Muscle of back (tissue), 3 donors: ENCODE measurements at regions not wholly inside any gene's neighbourhood (a gene's known extent, or its start where the extent isn't known, plus 50 kb on each side); places are given as distances from the start of the nearest gene placed in this dataset.
"Not testable (repeated sequence)": the region's sequence is repeated elsewhere in the genome, so short reads cannot be mapped to it uniquely, and the experiment has no call there.

ENCODE experiments used
- DNase-seq, 3 donors: peaks; one replicate each; pipeline versions ENCODE4 v3.0.0 to v3.0.0-alpha.2; 2013

DNA sequence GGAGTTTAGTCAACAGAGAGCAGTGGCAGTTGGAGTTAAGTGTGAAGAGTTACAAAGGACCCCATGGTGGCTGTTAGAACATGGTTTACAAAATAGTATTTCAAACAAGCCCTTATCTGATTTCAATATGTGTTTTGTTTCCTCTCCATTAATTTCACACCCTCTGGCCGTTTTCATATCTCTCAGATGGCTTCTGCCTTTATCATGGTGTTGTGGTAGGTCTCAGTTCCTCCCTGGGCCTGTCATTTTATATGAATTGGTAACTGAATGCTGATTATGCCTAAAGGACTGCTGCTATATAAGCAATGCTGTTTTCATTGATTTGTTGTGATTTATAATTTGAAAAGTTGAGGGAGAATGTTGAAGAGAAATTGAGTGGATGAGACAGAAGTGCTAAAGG, 686.7 kb downstream of the NYAP2 start:
- DNase-seq = no peak

- DNase-seq = not testable (repeated sequence)
Measured at GRCh38 chr2:226085425-226085824, 685.9 kb downstream of the NYAP2 start.

DNA sequence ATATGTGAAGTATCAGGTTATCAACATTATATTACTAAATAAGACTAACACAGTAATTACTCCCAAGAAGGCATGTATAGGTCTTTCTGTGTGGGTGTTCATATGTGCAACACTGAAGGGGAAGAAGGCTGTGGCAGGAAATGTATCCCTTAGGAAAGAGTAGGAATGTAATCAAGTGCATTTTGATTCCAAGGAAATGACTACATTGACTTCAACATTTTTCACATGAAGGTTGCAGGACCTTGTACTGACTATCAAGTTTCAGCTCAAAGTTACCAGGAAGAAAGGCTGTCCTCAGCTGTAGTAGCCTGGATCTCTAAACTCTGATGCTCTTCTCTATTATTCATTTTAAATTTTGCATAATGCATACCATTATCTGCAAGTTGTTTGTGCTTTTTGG, 680.8 kb downstream of the NYAP2 start:
- peak in 2 of 3 donors; percentile 26 to 53 for DNase-seq

GRCh38 chr2:226079671-226080181, 680.2 kb downstream of the NYAP2 start:
- peak; percentile 55 to 93 (median 70) for DNase-seq

DNA sequence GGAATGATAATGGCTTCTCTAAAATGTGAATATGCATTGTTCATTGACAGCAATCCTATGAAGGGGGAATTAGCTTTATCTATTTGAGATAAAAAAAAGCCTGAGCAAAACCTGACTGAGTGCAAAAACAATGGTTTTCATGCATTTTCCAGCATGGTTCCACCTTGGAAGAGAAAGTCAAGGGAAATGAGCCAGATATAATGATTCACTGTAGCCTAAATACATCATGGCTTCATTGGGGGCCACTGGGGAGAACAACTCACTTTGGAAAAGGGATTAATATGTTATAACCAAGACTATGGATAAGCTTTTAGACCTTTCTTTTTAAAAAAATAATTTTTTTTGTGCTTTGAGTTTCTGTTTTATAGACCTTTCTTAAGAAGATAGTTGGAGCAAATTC, 679.7 kb downstream of the NYAP2 start:
- peak in 2 of 3 donors; percentile 64 to 72 for DNase-seq

- no peak for DNase-seq
Measured at GRCh38 chr2:226078666-226079065, 679.2 kb downstream of the NYAP2 start.

GRCh38 chr2:226077841-226078240, 678.3 kb downstream of the NYAP2 start:
- DNase-seq = peak in 1 of 3 donors; percentile 39

DNA sequence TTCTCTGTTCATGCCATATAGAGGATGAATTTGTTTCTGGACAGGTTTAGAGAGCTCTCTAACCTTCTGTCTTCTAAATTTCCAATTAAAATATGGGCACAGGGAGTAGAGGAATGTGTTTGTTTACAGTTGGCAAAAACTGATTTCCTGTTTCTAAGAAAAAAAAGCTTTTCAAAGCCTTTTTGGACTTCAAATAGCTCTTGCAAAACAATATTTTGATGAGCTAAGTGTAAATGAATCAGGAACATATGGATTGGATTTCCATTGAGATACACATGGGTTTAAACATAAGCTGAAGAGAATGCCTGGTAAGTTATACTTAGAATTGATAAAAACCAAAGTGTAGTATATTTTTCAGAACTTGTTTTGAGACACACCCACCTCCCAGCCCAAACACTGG, 677.5 kb downstream of the NYAP2 start:
- peak in 2 of 3 donors; percentile 21 to 39 for DNase-seq

DNA sequence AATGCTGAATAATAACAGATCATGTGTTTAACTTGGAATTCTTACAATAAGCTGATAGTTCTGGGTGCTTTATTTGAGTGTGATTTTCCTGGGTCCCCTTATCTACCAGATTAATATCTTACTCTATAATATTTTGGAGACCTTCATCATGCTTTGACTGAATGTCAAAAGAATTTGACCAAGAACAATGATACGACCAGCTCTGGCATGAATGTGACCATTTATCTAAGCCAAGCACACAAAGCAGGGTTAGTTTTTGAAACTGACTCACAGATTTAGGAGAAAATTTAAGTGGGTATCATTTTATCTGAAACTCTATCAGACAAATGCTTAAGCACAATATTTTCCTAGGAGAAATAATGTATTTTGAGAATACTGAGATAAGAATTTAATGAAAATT, 677.0 kb downstream of the NYAP2 start:
- no peak for DNase-seq

- DNase-seq = no peak
Measured at GRCh38 chr2:226074391-226074790, 674.9 kb downstream of the NYAP2 start.

DNA sequence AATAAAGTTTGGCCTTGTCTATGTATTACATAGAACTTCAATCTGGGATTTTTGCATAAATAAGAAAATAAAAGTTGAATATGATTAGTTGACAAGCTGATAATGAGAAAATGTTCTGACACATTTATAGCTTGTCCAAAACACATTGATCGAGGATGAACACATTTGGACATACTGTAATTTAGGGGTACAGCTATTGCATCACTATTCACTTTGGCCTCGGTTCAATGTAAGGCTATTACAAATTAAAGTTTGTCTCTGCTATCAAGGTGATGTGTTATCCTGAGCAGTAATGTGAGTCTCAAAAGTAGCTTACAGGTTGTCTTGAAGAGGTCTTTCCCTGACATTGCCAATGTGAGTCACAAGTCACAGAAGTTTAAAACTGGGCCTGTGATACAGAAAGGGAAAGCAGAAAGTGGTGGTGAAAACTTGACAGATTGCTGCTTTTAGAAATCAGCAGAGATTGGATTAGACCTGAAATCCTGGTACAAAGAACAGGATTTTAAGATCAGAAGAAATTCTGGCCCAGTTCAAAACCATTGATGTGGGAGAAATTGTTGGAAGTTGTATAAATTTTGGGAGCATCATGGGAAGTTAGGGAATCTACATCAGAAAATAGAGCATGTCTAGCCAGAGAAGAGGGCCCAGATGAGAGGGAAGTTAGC, 674.1 kb downstream of the NYAP2 start:
- peak in 1 of 3 donors; percentile 27 for DNase-seq

- DNase-seq = no peak
Measured at GRCh38 chr2:226066873-226067272, 667.4 kb downstream of the NYAP2 start.

- no peak for DNase-seq
Measured at GRCh38 chr2:226066391-226066790, 666.9 kb downstream of the NYAP2 start.

DNA sequence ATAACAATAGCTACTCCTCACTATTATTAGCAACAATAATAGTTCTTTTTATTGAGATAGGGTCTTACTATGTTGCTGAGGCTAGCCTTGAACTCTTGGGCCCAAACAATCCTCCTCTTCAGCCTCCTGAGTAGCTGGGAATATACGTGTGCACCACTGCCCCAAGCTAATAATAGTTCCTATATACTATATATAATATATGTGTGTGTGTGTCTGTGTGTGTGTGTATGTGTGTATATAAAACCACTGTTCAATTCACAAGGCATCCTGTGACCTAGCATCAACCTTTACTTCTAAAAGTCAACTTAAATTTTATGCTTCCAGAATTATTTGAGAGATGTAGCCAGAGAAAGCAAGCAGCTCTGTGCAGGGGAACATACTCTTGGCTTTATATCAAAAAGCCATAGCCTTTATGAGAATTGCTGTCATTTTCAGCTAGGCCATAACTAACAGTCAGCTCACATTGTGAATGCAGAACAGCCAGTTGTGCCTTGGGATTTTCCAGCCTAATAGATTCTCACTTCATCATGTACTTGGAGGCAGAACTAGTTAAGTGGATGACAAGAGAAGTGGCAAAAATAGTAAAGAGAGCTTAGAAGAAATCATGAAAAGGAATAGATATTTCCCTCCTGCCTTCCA, 665.5 kb downstream of the NYAP2 start:
- peak in 2 of 3 donors; percentile 13 to 70 for DNase-seq

- peak in 1 of 3 donors; percentile 53 for DNase-seq
Measured at GRCh38 chr2:226063704-226064440, 664.4 kb downstream of the NYAP2 start.

- no peak for DNase-seq
Measured at GRCh38 chr2:226059961-226060627, 660.6 kb downstream of the NYAP2 start.

DNA sequence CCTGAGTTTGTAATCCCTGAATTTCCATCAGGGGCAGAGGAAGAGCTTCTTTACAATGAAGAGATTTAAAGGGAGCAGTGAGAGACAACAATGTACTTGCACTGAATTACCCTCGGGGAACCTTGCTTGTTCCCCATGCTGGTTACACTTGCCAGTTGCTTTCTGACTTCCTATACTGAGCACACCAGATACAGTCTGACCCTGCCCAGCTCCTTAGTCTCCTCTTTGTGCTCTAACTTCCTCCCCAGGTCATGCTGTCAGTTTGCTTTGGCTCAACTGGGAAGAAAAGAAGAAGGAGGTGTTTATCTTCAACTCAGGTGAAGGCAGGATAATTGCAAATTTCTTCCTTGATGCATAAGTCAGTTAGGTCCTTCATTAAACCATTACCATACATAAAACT, 658.4 kb downstream of the NYAP2 start:
- no peak for DNase-seq

DNA sequence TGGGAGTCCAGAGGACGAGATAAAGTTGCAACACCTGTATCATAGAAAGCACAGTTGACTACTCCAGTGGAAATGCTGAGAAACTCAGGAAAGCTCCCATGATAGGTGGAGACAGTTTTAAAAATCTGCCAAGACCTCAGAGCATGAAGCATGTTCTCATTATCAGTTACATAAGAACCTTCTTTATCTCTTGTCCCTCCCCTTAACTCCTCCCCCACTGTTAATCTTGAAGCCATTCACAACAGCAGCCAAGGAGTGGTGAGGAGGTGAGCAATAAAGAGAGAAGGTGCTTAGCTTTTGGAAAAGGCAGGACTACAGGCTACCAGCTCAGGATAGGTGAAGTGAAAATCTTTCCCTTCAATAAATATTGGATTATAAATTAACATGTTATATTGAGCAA, 657.9 kb downstream of the NYAP2 start:
- no peak for DNase-seq

DNA sequence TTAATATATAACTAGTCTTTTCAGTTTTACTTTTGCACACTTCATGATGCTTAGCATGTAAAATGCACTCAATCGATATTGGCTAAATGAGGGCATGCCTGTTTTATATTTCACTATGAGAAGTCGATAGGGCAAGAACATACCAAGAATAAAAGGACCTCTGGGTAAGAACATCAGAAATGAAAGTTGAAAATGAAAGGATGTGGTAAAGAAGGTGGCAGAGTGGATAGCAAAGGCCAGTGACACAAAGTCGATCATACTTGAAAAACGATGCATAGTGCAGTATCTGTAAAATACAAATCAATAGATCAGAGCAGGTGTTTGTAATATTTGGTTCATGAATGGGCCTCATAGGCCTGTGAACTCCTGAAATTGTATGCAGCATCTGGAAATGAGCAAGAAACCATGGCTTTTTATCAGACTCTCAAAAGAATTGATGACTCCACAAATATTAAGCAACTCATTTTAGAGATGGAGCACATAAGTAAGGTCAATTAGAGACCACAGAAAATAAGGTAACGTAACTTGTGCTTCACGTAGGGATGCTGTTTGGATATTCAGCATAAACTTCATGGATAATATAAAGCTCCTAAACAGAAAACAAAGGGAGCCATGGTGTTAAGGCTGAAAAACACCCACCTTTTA, 653.4 kb downstream of the NYAP2 start:
- no peak for DNase-seq

DNA sequence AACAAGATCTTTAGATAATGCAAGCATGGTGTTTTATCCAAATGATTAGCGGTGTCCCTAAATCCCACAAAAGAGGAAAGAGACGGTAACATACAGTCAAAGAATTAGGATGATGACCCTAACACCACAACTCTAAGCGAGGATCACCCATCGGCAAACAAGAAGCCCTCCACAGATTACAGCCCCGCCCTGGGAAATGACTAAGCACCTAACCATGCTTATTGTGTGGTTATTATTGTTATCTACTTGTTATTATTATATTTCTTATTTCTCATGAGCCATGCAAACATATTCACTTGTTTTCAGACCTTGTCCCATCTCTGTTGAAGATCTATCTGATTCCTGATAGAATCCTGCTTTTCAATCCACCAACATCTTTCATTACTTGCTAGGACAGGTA, 651.3 kb downstream of the NYAP2 start:
- no peak for DNase-seq

DNA sequence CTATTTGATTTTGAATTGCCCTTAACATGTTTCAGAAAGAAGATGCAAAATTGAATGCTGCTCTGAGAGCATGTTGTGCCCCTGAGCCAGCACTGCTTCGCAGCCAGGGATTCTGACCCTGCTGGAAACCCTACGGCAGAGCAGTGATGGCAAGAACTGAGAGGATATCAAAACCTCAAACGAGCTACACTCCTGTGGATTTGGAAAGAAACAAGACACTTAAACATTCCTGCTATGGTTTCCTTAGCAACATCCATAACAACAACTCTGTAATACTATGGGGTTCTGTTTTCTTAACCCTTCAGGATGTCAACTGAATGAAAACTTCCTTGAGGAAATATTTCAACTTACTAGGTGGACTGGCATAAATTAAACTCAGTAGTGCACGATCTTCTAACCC, 649.1 kb downstream of the NYAP2 start:
- peak in 2 of 3 donors; percentile 64 to 77 for DNase-seq

DNA sequence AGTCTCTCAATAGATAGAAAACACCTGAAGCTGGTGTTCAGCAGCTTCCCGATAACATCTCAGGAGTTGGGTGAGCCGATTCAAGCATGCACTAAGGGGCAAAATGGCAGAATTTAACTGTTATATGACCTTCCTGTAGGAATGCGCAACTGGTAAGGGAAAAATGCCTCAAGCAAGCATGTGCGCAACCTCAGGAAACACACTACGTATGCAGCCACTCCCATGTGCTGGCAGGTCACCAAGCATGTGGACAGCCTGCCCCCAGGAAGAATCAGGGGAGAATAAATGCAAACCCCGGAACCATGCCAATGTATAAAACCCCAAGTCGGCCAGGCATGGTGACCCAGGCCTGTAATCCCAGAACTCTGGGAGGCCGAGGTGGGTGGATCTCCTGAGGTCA, 645.6 kb downstream of the NYAP2 start:
- no peak for DNase-seq
